A549 (cell line): ENCODE measurements at regions not wholly inside any gene's neighbourhood (a gene's known extent, or its start where the extent isn't known, plus 50 kb on each side); places are given as distances from the start of the nearest gene placed in this dataset.

ENCODE experiments used
- BCL3 ChIP-seq: fragments of >200 bp; sonication (Bioruptor Twin); formaldehyde crosslinking; IDR thresholded peaks from 3 replicates; pipeline ENCODE4 v1.6.1; 2016
- CBX8 ChIP-seq: fragments of 200-600 bp; sonication (generic); IDR thresholded peaks from 2 replicates; pipeline ENCODE4 v1.6.1; 2016
- CHD2 ChIP-seq: fragments of 150-350 bp; IDR thresholded peaks from 2 replicates; pipeline ENCODE4 v1.6.1; 2014; ENCODE audit warnings: low read length; ENCODE audit not compliant: partially characterized antibody
- CTCF ChIP-seq: fragments of >200 bp; sonication (Bioruptor Twin); formaldehyde crosslinking; IDR thresholded peaks from 3 replicates; pipeline ENCODE4 v1.5.1; 2016
- EP300 ChIP-seq, 2 experiments: fragments of >200 bp; sonication (Bioruptor Twin); formaldehyde crosslinking; IDR thresholded peaks; 2 replicates in 1 of 2; 3 replicates in 1 of 2; pipeline ENCODE4 v1.6.1; 2016 to 2017
- FOSL2 ChIP-seq, 2 experiments: fragments of 450-650 bp in 1 of 2; fragments of >200 bp in 1 of 2; sonication (Bioruptor Twin) in 1 of 2; formaldehyde crosslinking; IDR thresholded peaks; 2 replicates each; pipeline versions ENCODE4 v1.5.0 to v1.6.1; 2016 to 2020; ENCODE audit warnings: mild to moderate bottlenecking in 1 of 2, moderate library complexity in 1 of 2
- HDAC2 ChIP-seq: fragments of 200-600 bp; sonication (generic); IDR thresholded peaks from 2 replicates; pipeline ENCODE4 v1.6.1; 2016
- KDM1A ChIP-seq: fragments of 200-600 bp; sonication (generic); IDR thresholded peaks from 2 replicates; pipeline ENCODE4 v1.6.1; 2016; ENCODE audit warnings: low read depth, mild to moderate bottlenecking
- NFE2L2 ChIP-seq: fragments of 150-350 bp; conservative IDR thresholded peaks from 2 replicates; pipeline ENCODE4 v1.6.1; 2014; ENCODE audit warnings: low read length
- NR3C1 ChIP-seq: fragments of >200 bp; sonication (Bioruptor Twin); formaldehyde crosslinking; IDR thresholded peaks from 3 replicates; pipeline ENCODE4 v1.6.1; 2017
- POLR2A ChIP-seq: IDR thresholded peaks from 2 replicates; pipeline ENCODE4 v1.6.1; 2012; ENCODE audit warnings: mild to moderate bottlenecking, low read length
- SMC3 ChIP-seq: fragments of >200 bp; sonication (Bioruptor Twin); formaldehyde crosslinking; IDR thresholded peaks from 3 replicates; pipeline ENCODE4 v1.6.1; 2018; ENCODE audit warnings: inconsistent platforms
- USF2 ChIP-seq: fragments of 450-650 bp; IDR thresholded peaks from 2 replicates; pipeline ENCODE4 v1.6.1; 2014; ENCODE audit warnings: antibody characterized with exemption
- ZFP36 ChIP-seq: fragments of 450-650 bp; IDR thresholded peaks from 2 replicates; pipeline ENCODE4 v1.6.1; 2014; ENCODE audit warnings: borderline replicate concordance; ENCODE audit not compliant: partially characterized antibody

- no peak for TF ChIP-seq CTCF
- no peak for TF ChIP-seq HDAC2
- no peak for TF ChIP-seq FOSL2 (IDR thresholded peaks at IDR 0.05)
- no peak for TF ChIP-seq FOSL2 (CRISPR knock-in tag; IDR thresholded peaks at IDR 0.05)
- no peak for TF ChIP-seq EP300 (IDR thresholded peaks at IDR 0.05)
- TF ChIP-seq CBX8: no peak
- no peak for TF ChIP-seq SMC3
- no peak for TF ChIP-seq KDM1A
- no peak for TF ChIP-seq POLR2A
- no peak for TF ChIP-seq BCL3
- TF ChIP-seq CHD2: no peak
- no peak for TF ChIP-seq ZFP36
- no peak for TF ChIP-seq USF2
- no peak for TF ChIP-seq NFE2L2
- TF ChIP-seq NR3C1: no peak
These were observed 117.1 kb upstream of the CCL21 start for GRCh38 chr9:34826999-34827538.
